ENCODE measurements at regions not wholly inside any gene's neighbourhood (a gene's known extent, or its start where the extent isn't known, plus 50 kb on each side); places are given as distances from the start of the nearest gene placed in this dataset.

DNA sequence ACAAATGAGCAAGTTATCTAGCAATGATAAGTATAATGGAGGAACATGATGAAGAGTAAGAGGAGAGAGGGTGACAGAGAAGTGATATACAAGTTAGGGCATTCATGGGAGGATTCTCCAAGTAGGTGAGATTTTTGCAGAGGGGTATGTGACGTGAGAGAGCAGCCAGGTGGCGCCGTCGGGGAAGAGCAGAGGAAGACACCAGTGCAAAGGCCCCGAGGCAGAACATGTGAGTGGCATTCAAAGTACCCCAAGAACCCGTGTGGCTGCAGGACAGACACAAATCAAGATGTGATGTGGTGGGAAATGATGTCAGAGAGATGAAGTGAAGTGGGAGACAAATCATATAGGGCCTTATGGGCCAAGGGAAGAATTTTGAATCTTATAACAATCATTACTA, 81.8 kb upstream of the GRM7 start (continued):
- TF ChIP-seq, protein P1, sequence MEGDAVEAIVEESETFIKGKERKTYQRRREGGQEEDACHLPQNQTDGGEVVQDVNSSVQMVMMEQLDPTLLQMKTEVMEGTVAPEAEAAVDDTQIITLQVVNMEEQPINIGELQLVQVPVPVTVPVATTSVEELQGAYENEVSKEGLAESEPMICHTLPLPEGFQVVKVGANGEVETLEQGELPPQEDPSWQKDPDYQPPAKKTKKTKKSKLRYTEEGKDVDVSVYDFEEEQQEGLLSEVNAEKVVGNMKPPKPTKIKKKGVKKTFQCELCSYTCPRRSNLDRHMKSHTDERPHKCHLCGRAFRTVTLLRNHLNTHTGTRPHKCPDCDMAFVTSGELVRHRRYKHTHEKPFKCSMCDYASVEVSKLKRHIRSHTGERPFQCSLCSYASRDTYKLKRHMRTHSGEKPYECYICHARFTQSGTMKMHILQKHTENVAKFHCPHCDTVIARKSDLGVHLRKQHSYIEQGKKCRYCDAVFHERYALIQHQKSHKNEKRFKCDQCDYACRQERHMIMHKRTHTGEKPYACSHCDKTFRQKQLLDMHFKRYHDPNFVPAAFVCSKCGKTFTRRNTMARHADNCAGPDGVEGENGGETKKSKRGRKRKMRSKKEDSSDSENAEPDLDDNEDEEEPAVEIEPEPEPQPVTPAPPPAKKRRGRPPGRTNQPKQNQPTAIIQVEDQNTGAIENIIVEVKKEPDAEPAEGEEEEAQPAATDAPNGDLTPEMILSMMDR (IDR thresholded peaks at IDR 0.05 in 2 of 3, conservative IDR thresholded peaks at IDR 0.05 in 1 of 3; ENCODE audit: insufficient read depth in 2 of 3, low read depth in 1 of 3, low read length in 3 of 3): peak; percentile 27 to 44 (median 41); a peak in 5 of 6 replicates
- TF ChIP-seq TCF7 (IDR thresholded peaks at IDR 0.05; ENCODE audit: borderline replicate concordance) (no peak), SMARCA5 (IDR thresholded peaks at IDR 0.05) (0 out of 2 replicates have a peak, but pooled peaks have one; percentile 62), ZNF778 (CRISPR knock-in tag; IDR thresholded peaks at IDR 0.05) (no peak), RAD21 (CRISPR knock-in tag; conservative IDR thresholded peaks at IDR 0.05 in 1 of 2, IDR thresholded peaks at IDR 0.05 in 1 of 2) (peak in 1 of 2 experiments; percentile 27; a peak in 1 of 4 replicates), ELF4 (CRISPR knock-in tag; IDR thresholded peaks at IDR 0.05) (no peak), SMARCE1 (IDR thresholded peaks at IDR 0.05) (no peak), CBX3 (IDR thresholded peaks at IDR 0.05; ENCODE audit: borderline replicate concordance in 1 of 2, low read length in 2 of 2) (no peak), BCOR (IDR thresholded peaks at IDR 0.05) (peak; percentile 36; the same call in 1 of the 2 replicates), PHF8 (IDR thresholded peaks at IDR 0.05; ENCODE audit: borderline replicate concordance, low read length) (no peak), NFE2 (IDR thresholded peaks at IDR 0.05; ENCODE audit: low read depth) (no peak), SLC30A9 (CRISPR knock-in tag; IDR thresholded peaks at IDR 0.05) (no peak), STAT5B (CRISPR knock-in tag; IDR thresholded peaks at IDR 0.05) (no peak), RFX7 (CRISPR knock-in tag; IDR thresholded peaks at IDR 0.05) (no peak), NR4A1 (CRISPR knock-in tag; IDR thresholded peaks at IDR 0.05) (no peak), NR4A1 (tag; IDR thresholded peaks at IDR 0.05) (no peak), DDX20 (tag; IDR thresholded peaks at IDR 0.05; ENCODE audit: low read depth) (no peak), BMI1 (IDR thresholded peaks at IDR 0.05; ENCODE audit: low read length) (no peak), ZFPM2 (CRISPR knock-in tag; IDR thresholded peaks at IDR 0.05) (no peak)
- TF ChIP-seq, protein P2, sequence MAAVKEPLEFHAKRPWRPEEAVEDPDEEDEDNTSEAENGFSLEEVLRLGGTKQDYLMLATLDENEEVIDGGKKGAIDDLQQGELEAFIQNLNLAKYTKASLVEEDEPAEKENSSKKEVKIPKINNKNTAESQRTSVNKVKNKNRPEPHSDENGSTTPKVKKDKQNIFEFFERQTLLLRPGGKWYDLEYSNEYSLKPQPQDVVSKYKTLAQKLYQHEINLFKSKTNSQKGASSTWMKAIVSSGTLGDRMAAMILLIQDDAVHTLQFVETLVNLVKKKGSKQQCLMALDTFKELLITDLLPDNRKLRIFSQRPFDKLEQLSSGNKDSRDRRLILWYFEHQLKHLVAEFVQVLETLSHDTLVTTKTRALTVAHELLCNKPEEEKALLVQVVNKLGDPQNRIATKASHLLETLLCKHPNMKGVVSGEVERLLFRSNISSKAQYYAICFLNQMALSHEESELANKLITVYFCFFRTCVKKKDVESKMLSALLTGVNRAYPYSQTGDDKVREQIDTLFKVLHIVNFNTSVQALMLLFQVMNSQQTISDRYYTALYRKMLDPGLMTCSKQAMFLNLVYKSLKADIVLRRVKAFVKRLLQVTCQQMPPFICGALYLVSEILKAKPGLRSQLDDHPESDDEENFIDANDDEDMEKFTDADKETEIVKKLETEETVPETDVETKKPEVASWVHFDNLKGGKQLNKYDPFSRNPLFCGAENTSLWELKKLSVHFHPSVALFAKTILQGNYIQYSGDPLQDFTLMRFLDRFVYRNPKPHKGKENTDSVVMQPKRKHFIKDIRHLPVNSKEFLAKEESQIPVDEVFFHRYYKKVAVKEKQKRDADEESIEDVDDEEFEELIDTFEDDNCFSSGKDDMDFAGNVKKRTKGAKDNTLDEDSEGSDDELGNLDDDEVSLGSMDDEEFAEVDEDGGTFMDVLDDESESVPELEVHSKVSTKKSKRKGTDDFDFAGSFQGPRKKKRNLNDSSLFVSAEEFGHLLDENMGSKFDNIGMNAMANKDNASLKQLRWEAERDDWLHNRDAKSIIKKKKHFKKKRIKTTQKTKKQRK (IDR thresholded peaks at IDR 0.05; ENCODE audit: borderline replicate concordance, low read depth, low read length): no peak
- TF ChIP-seq, protein P3, sequence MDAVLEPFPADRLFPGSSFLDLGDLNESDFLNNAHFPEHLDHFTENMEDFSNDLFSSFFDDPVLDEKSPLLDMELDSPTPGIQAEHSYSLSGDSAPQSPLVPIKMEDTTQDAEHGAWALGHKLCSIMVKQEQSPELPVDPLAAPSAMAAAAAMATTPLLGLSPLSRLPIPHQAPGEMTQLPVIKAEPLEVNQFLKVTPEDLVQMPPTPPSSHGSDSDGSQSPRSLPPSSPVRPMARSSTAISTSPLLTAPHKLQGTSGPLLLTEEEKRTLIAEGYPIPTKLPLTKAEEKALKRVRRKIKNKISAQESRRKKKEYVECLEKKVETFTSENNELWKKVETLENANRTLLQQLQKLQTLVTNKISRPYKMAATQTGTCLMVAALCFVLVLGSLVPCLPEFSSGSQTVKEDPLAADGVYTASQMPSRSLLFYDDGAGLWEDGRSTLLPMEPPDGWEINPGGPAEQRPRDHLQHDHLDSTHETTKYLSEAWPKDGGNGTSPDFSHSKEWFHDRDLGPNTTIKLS (IDR thresholded peaks at IDR 0.05; ENCODE audit: borderline replicate concordance, low read depth): no peak
- TF ChIP-seq, protein P4, sequence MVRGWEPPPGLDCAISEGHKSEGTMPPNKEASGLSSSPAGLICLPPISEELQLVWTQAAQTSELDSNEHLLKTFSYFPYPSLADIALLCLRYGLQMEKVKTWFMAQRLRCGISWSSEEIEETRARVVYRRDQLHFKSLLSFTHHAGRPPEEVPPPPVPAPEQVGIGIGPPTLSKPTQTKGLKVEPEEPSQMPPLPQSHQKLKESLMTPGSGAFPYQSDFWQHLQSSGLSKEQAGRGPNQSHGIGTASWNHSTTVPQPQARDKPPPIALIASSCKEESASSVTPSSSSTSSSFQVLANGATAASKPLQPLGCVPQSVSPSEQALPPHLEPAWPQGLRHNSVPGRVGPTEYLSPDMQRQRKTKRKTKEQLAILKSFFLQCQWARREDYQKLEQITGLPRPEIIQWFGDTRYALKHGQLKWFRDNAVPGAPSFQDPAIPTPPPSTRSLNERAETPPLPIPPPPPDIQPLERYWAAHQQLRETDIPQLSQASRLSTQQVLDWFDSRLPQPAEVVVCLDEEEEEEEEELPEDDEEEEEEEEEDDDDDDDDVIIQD (CRISPR knock-in tag; IDR thresholded peaks at IDR 0.05): no peak
